ENCODE measurements at regions not wholly inside any gene's neighbourhood (a gene's known extent, or its start where the extent isn't known, plus 50 kb on each side); places are given as distances from the start of the nearest gene placed in this dataset.
"Not testable (repeated sequence)": the region's sequence is repeated elsewhere in the genome, so short reads cannot be mapped to it uniquely, and the experiment has no call there.

DNA sequence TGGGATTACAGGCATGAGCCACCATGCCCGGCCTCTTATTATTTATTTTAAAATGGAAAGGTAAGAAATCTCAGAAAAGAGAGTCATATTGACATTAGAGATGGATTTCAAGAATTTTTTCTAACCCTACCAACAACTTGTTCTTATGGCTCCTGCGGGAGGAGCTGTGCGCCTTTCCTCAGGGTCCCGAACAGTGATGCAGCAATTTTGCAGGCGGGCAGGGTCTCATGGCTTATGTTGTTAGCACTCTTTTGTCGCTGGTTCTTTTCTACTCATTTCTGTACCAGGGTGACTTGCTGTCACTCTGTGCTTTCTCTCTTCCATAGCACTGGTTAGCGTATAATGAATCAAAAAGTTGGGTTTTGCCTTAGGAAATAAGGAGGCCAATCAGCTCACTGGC lies 148.8 kb upstream of the DLGAP1 start:
- no peak for DNase-seq

DNA sequence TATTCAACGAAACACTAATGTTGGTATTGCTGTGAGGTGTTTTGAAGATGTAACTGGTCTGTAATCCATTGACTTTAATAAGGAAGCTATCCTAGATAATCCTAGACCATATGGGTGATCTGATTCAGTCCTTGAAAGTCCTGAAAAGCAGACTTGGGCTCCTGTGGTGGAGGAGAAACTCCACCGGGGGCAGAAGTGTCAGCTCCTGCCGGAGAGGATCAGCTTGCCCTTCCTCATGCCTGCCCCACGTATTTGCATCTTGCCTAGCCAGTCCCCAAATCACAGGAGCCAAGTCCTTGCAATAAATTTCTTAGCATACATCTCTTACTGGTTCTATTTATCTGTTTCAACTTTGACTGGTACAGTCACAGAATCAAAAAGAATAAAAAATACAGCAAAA lies 144.2 kb upstream of the DLGAP1 start:
- no peak for DNase-seq

DNA sequence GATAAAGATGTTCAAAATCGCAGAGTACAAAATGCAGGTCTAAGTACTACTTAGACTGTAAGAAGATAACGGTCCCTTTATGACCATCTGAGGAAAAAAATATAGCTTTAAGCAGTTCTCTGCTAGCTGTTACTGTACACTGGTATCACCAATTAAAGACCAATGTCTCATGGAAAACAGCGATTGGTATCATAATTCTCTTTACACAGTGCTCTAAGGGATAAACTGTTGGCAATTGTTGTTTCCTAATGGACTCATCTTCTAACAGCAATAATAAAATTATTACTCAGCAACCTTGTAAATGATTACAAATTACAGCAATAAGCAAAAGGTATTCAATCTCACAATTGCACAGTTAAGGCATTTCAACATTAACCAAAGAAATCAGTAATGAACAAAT lies 142.2 kb upstream of the DLGAP1 start:
- DNase-seq, result no peak

DNA sequence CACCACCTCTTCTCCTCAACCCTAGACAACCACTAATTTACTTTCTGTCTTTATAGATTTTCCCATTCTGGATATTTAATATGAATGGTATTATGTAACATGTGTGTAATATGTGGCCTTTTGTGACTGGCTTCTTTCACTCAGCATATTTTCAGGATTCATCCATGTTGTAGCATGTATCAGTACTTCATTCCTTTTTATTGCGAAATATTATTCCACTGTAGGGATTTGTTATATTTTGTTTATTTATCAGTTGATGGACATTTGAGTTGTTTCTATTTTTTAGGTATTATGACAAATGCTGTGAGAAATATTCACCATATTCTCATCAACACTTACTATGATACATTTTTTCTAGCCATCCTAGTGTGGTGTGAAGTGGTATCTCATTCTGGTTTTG lies 138.8 kb upstream of the DLGAP1 start:
- DNase-seq, result no peak

DNA sequence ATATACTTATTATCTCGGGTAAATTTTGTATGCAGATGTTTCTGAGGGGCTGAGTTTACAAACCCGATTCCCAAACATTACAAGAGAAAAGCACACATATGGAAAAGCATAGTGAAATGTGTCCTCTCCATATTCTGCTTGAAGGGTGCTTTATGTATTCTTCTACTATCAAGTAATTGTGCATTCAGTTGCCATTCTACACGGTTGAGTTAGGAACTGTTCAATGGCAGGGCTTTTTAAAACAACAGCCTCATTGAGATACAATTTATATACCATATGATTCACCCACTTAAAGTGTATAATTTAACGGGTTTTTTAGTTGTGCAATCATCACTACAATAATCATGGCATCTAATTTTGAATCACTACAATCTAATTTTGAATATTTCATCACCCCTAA lies 138.4 kb upstream of the DLGAP1 start:
- no peak for DNase-seq

DNA sequence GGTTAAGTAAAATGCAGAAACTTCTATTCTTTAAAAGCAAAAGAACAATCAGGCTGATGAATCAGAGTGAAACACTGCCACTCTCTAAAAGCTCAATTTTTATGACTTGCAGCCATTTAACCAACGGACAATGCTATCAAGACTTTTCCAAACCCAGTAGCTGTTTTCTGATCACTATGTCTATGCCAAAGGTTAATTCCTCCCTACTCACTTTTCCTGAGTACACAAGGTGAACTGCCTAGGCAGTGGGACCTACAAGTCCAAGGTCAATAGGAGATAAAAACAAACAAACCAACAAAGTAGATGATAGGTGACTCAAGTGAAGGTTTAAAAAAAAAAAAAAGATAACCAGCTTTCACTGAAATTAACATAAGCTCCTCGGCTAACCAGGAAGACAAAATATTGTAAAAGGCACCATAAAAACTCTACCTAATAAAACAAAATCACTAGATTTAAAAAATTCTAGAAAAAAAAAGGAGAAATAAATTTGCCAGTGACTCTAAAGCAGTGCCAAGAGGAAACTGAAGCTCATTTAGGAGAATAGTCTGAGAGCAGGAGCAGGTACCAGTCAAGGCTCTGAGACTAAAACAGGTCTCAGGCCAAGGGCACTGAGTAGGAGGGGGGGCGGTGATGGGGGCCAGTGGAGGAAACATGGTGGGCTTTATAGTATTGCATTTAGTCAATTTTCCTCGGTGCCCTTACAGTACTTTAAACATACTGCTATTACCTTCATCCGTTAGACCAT lies 134.1 kb upstream of the DLGAP1 start:
- DNase-seq, result no peak

DNA sequence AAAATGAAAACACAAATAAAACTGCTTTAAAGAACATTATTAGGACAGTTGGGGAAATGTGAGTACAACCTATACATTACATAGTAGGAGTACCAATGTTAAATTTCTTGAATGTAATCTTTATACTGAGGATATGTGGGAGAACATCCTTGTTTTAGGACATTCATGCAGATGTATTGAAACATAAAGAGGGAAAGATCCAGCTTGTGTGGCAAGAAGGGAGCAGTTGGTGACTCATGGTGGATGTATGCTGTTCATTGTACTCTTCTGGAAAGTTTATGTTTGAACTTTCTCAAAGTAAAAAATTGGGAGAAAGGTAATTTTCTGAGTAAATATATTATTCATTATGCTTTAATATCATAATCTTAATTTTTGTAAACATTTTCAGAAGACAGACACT lies 132.1 kb upstream of the DLGAP1 start:
- DNase-seq, result no peak

DNA sequence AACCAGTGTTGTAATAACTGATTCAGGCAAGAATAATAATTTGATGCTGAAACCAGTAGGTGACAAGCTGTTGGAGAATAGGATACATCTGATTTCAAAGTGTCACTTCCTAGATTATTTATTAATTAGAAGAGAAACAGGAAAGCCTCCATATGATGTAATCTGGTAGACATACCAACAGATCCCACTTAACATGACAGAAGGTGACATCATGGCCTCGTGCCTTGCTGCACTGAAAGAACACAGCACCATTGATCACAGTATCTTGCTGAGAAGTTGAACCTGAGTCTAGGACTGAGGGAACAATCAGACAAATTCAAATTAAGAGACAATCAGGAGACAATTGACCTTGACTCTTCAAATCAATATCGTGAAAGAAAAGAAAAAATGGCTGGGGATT lies 131.6 kb upstream of the DLGAP1 start:
- DNase-seq, result no peak

DNA sequence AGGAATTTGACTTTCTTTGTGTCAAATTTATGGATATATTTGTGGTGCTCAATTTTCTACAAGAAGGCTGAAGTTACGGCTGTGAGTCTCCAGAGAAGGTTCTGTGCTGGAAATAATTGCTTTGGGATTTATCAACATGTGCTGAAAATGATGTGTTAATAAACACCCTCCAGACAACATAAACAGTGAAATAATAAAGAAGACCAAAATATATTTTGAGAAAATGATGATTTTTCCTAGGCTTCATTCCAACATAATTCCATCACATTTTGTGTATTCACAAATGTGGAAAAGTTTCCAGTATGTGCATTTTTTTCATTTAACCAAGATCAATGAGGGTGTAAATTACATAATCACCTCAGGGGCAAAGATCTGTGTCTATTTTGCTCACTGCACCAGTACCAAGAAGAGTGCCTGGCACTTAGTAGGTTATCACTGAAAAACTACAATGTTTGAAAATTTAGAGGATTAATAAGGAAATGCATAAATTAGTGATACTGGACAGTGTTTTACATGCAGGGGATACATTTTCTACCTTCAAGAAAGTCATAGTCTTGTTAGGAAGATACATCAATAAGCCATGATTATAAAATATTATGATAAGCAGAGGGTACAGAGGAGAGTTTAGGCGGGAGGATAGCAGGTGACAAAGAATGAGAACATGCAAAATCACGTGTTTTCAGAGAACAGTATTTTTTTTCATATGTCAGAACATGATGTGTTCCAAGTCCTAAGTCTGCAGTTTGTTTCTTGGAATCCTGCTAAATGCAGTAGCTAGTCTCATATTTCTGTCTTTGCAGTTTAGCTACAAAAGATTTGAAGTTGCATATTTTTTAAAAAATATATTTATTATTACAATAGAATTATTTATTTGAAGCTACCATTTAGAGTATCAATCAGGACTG lies 127.6 kb upstream of the DLGAP1 start:
- no peak for DNase-seq

DNA sequence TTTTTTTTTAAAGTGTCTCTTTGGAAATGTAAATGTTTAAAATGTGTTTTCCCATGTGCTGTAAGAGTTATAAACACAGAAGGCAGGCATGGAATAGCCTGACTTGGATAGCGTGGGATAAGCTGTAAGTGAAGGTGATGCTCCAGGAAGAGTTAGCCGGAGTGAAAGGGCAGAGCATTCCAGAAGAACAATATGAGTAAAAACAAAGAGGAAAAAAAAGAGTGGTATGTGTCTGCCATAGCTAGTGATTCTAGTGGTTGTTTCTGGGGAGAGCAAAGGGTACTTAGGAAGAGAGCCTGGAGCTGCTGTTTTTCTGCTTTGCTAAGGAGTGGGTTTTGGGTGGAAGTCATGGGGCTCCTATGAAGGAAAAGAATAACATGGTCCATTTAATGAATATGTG lies 126.9 kb upstream of the DLGAP1 start:
- no peak for DNase-seq

DNA sequence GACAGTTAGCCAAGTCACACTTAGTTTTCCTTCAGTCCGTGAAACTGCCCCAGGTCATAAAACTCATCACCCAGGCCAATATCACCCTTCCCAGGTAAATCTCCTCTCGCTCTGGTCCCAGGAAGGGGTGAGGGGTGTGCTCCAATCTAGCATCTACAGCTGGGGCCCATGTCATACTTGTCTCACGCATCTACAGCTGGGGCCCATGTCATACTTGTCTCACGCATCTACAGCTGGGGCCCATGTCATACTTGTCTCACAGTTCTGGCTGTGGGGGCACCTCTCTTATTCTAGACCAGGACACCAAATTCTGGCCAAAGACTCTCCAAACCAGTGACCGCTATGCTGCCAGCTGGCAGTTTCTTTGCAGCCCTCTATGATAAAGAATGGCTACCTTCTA lies 123.3 kb upstream of the DLGAP1 start:
- no peak for DNase-seq

DNA sequence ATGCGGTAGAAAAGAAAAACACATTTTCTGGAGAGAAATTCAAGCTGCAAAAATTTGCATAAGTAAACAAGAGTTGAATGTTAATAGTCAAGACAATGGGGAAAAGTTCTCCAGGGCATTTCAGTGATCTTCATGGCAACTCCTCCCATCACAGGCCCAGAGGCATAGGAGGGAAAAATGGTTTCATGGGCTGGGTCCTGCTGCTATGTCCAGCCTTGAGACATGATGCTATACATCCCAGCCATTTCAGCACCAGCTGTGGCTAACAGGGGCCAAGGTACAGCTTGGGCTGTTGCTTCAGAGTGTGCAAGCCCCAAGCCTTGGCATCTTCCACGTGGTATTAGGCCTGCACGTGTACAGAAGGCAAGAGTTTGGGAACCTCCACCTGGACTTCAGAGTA lies 118.6 kb upstream of the DLGAP1 start:
- DNase-seq, result no peak

DNA sequence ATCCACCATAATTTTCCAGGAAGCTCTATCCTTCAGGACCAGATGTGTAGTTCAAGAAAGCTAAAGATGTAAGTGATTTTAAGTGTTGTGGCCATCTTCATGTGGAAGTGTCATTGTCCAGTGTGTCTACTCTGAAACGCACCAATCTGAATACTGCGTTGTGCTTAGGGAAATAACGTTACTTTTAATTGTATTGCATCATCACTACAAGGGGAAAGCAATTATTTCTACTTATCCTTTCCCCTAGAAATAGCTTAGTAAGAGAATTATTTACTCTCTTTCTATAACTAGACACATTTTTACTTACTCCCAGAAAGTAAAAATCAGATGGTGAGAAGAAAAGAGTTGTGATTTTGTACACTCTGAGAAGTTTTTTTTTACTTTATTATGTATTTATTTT lies 102.4 kb upstream of the DLGAP1 start:
- DNase-seq, result no peak

DNA sequence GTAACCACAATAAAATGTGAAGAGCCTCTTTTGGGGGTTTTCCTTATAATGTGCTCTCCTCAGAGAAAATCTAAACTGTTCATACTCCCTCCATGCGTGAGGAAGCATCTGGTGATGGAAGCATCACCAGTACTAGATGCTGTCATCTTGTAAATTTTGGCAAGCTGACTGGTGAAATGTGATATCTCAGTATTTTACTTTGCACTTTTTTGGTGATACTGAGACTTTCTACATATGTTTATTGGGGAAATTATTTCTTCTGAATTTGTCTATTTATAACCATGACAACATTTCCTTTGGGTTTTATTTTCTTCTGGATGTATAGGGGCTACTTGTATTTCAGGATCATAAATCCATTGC lies 95.9 kb upstream of the DLGAP1 start:
- no peak for DNase-seq

DNA sequence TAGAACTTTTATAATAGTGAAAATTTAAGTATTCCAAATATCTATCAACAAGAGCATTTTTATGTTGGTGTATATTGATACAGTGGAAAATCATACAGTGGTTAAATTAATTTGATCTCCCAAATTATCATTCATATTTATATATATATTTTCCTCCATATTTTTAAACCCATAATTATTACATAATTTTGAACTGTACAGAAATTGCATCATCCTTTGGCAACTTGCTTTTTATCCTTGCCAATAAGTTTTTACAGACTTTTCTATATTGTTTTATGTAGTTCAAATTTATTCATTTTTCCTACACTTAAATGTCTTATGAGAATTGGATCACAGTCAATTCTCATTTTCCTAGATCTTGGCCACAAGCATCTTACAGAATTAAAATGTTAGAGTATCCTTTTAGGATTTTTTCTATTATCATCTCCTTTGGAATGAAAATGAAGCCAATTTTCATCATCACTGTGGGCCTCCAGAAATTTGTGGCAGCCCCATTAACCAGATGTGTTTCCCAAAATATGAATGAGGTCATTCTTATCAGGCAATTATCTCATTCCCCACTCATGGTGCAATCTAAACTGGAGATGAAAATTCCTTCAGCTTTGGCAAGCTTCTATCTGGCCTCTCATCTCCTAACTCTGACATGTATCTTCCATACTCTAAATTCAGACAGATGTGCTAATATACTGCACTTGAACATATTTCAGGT lies 94.2 kb upstream of the DLGAP1 start:
- DNase-seq, result no peak

DNA sequence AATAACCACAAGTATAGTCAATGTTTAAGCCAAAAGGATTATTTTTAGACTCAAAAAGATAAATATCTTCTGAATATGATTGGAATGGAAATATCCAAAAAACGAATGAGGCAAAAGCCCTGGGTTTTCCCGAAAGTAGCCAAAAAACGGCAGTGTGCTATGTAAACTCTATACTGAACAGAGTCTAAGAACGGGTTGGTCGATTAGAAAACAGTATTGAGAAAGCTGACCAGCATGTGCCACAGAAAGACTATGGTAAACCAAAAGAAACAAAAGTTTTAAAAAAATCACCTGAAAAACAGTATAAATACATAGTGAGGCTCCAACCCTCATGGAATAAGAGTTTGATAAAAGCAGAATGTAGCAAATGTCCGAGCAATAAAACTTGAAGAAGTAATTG lies 92.0 kb upstream of the DLGAP1 start:
- DNase-seq, result no peak

DNA sequence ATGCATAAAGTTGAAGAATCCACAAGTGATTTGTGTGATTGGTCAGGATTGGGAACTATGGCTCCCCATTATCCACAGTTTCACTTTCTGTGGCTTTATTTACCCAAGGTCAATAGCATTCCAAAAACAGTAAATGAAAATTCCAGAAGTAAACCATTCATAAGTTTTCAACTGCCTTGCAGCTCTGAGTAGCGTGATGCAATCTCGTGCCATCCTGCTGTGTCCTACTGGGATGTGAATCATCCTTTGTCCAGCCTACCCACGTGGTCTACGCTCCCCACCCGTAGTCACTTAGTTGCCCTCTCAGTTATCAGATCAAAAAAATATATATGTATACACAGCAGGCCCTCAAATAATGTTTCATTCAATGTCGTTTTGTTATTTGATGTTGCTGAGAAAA lies 89.0 kb upstream of the DLGAP1 start:
- no peak for DNase-seq

DNA sequence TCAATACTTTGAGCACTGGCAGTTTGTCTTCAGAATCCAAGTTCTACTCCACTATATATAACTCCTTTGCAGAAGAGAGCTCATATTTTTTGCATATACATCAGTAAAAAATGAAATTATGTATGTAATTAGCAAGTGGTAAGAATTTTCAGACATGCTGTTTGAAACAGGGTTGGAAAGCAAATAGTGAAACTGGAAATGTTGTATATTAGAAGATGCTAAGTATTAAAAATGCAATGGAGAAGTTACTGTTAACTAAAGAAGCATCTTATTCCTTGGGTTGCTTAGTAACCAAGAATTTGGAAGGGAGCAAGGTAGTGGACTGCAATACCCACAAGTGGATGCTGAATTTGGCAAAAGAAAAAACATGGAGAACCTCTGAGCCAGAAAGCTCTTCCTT lies 88.6 kb upstream of the DLGAP1 start:
- no peak for DNase-seq

DNA sequence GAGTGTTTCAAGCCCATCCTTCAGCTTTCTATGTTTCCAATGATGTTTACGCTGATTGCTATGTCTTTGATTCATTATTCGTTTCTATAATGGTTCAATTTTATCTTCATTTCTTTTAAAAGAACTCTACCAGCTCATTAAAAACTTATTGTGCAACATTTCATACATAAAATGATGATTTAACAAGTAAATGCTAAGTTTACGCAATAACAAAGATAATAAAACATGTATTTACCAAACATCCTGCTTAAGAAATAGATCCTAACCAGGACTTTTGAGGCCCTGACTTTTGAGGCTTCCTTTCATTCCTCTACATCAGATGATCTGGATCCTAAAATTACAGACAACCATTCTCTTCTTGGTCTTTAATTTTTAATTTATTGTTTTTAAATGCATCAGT lies 86.5 kb upstream of the DLGAP1 start:
- DNase-seq, result no peak

DNA sequence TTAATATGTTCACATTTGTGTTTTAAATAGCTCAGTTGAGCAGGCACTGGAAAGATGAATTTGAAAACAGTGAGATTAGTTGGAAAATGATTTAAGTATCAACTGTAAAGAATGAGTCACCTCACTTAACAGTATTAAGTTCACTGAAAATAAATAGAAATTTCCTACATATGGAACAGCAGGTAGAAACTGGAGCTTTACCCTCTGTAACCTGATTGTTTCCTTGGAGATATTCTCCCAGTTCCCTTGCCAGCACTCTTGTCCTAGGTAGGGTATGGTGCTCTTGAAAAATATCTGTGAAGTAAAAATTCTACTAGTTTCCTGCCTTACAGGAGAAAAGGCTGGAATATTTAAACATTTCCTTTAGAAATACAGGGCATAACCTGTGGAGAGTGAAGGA lies 81.3 kb upstream of the DLGAP1 start:
- DNase-seq, result no peak

DNA sequence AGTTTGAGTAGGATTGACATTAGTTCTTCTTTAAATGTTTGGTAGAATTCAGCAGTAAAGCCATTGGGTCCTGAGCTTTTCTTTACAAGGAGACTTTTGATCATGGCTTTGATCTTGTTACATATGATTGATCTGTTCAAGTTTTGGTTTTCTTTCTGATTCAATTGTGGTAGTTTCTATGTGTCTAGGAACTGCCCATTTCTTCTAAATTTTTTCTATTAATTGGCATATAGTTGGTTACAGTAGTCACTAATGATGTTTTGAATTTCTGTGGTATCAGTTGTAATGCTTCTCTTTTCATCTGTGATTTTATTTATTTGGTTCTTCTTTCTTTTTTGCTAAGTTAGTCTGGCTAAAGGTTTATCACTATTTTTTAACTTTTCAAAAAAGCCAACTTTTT lies 73.3 kb upstream of the DLGAP1 start:
- no peak for DNase-seq

DNA sequence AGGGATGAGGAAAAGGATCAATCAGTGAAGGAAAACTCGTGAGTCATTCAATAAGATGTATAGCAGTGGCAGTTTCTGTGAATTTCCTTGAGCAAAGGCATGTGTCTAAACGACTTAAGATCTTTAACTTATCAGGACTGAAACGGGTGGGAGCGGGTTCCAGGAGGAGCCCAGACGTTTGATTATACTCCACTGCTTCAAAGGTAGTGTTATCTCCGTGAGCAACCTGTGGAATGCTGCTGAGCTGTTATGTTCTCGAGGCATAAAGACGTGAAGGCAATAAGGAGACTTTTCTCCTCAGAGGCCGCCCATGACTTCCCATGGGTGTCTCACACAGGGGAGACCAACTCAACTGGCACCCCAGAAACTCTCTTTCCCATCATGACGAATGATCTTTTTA lies 72.7 kb upstream of the DLGAP1 start:
- DNase-seq, result not testable (repeated sequence)

DNA sequence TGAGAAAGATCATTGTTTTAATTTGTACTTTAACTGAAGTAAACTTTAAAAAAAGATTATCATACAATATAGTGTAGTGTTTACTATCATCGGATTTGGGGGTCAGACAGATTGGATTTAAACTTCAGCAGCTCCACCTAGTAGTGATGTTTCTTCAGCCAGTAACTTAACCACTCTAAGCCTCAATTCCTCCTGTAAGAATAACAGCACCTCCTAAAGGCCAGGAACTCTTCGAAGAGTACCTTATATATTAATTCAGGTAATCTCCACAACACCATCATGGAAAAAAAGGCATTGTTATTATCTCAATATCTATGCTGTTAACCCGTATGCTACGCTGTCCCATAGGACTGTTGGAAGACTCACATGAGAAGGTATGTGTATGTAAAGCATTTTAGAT lies 69.0 kb upstream of the DLGAP1 start:
- no peak for DNase-seq

DNA sequence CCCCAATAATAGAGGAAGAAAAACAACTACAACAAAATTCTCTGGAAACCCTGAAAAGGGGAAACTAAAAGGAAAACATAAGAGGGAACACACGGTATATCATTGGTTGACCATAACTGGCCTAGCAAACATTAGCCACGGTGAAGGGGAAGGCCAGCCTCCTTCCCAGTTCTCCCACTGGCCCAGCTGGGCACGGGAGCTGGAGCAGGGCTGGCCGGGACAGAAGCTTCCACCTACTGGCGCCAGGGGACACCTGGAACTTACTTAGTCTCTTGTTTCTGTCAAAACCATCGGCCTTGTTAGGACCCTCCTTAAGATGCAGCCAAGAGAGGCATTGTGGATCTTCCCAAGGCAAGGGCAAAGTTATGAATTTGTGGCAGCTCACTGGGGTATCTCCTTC lies 56.1 kb upstream of the DLGAP1 start:
- DNase-seq, result no peak
